Endothelial cell of umbilical vein (primary cell): ENCODE measurements at regions not wholly inside any gene's neighbourhood (a gene's known extent, or its start where the extent isn't known, plus 50 kb on each side); places are given as distances from the start of the nearest gene placed in this dataset.
"Not testable (repeated sequence)": the region's sequence is repeated elsewhere in the genome, so short reads cannot be mapped to it uniquely, and the experiment has no call there.

ENCODE experiments used
- EZH2 ChIP-seq: IDR thresholded peaks from 2 replicates; pipeline ENCODE4 v1.6.1; 2012; ENCODE audit warnings: borderline replicate concordance, low read depth, mild to moderate bottlenecking, moderate library complexity, low read length, inconsistent platforms; ENCODE audit not compliant: severe bottlenecking
- FOS ChIP-seq: IDR thresholded peaks from 2 replicates; pipeline ENCODE4 v1.6.1; 2011; ENCODE audit warnings: mild to moderate bottlenecking, low read length, moderate library complexity, borderline replicate concordance; ENCODE audit not compliant: insufficient read depth
- JUN ChIP-seq: IDR thresholded peaks from 2 replicates; pipeline ENCODE4 v1.6.1; 2011; ENCODE audit warnings: borderline replicate concordance, low read depth; ENCODE audit not compliant: insufficient read length, insufficient read depth
- MYC ChIP-seq: IDR thresholded peaks from one replicate; pipeline ENCODE4 v1.6.1; 2011; ENCODE audit warnings: mild to moderate bottlenecking, low read depth, low read length
- POLR2A ChIP-seq: IDR thresholded peaks from 2 replicates; pipeline ENCODE4 v1.6.1; 2012; ENCODE audit warnings: low read depth, mild to moderate bottlenecking, control low read depth, low read length
- POLR2AphosphoS5 ChIP-seq: IDR thresholded peaks from 2 replicates; pipeline ENCODE4 v1.6.1; 2012; ENCODE audit warnings: low read depth, mild to moderate bottlenecking, control low read depth, low read length, moderate library complexity; ENCODE audit not compliant: insufficient read depth
- TF ChIP-seq, protein P1 (sequence below), 2 donors: IDR thresholded peaks; 1 replicate in 1 of 2; 2 replicates in 1 of 2; pipeline ENCODE4 v1.5.1; 2011; ENCODE audit warnings: low read length in 2 of 2, mild to moderate bottlenecking in 2 of 2, moderate library complexity in 2 of 2, control low read depth in 1 of 2, inconsistent platforms in 1 of 2, low read depth in 1 of 2; ENCODE audit not compliant: insufficient read depth in 1 of 2; ENCODE audit errors: extremely low read depth in 1 of 2
- TF ChIP-seq, protein P2 (sequence below): IDR thresholded peaks from 2 replicates; pipeline ENCODE4 v1.6.1; 2011; ENCODE audit not compliant: insufficient read depth, insufficient read length

DNA sequence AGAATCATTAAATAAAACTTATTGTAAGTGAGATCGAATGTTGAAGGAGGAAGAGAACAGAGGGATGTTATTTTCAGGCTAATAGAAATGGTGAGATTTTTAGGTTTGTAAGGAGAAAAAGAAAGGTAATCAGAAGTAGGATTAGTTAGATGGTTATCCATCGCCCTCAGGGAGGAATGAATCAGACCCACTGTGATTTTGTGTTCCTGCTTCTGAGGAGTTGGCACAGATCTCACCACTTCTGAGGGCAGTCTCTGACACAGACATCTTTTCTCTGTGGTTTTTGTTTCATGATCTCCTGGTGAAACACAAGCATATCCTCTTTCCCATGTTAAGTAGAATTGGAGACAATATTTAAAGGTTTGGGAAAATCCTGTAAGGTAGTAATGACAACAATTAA, 1083.2 kb upstream of the AMELY start:
- not testable (repeated sequence) for TF ChIP-seq POLR2A, POLR2AphosphoS5, MYC, EZH2, JUN, FOS
- TF ChIP-seq, protein P1, sequence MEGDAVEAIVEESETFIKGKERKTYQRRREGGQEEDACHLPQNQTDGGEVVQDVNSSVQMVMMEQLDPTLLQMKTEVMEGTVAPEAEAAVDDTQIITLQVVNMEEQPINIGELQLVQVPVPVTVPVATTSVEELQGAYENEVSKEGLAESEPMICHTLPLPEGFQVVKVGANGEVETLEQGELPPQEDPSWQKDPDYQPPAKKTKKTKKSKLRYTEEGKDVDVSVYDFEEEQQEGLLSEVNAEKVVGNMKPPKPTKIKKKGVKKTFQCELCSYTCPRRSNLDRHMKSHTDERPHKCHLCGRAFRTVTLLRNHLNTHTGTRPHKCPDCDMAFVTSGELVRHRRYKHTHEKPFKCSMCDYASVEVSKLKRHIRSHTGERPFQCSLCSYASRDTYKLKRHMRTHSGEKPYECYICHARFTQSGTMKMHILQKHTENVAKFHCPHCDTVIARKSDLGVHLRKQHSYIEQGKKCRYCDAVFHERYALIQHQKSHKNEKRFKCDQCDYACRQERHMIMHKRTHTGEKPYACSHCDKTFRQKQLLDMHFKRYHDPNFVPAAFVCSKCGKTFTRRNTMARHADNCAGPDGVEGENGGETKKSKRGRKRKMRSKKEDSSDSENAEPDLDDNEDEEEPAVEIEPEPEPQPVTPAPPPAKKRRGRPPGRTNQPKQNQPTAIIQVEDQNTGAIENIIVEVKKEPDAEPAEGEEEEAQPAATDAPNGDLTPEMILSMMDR (IDR thresholded peaks at IDR 0.05; ENCODE audit: extremely low read depth in 1 of 2, insufficient read depth in 1 of 2, low read depth in 1 of 2, low read length in 2 of 2) = not testable (repeated sequence)
- TF ChIP-seq, protein P2, sequence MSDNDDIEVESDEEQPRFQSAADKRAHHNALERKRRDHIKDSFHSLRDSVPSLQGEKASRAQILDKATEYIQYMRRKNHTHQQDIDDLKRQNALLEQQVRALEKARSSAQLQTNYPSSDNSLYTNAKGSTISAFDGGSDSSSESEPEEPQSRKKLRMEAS = not testable (repeated sequence)
